Tibial artery (tissue), 4 donors: ENCODE measurements at regions not wholly inside any gene's neighbourhood (a gene's known extent, or its start where the extent isn't known, plus 50 kb on each side); places are given as distances from the start of the nearest gene placed in this dataset.

Experiments
- DNase-seq, 2 donors: peaks; one replicate each; pipeline ENCODE4 v3.0.0-alpha.2; 2019
- H3K27ac ChIP-seq, 2 donors: fragments of 200-600 bp; sonication (generic) in 1 of 2; 1 replicate in 1 of 2; 2 replicates in 1 of 2; pipeline ENCODE4 v1.5.1; 2018 to 2019; ENCODE audit warnings: mild to moderate bottlenecking in 1 of 2
- H3K27me3 ChIP-seq, 2 donors: fragments of 200-600 bp; sonication (generic) in 1 of 2; one replicate each; pipeline versions ENCODE4 v1.5.1 to v1.6.0; 2016 to 2019
- H3K36me3 ChIP-seq, 3 donors: fragments of 200-600 bp; sonication (generic) in 2 of 3; one replicate each; pipeline ENCODE4 v1.5.1; 2016 to 2019; ENCODE audit warnings: mild to moderate bottlenecking in 2 of 3
- H3K4me1 ChIP-seq, 4 donors: fragments of 200-600 bp; sonication (generic) in 2 of 4; 1 replicate in 3 of 4; 2 replicates in 1 of 4; pipeline ENCODE4 v1.5.1; 2016 to 2019
- H3K4me3 ChIP-seq, 2 donors: fragments of 200-600 bp; sonication (generic) in 1 of 2; 1 replicate in 1 of 2; 2 replicates in 1 of 2; pipeline ENCODE4 v1.5.1; 2018 to 2019; ENCODE audit warnings: mild to moderate bottlenecking in 2 of 2
- H3K9me3 ChIP-seq, 3 donors: fragments of 200-600 bp; sonication (generic) in 1 of 3; one replicate each; pipeline ENCODE4 v1.5.1; 2016 to 2019
- intact Hi-C: fragments of 100-400 bp; cut with DNase I; formaldehyde crosslinking; loops from one replicate; pipeline ENCODE4 v1.15.0; 2023; ENCODE audit warnings: low total_unique reads
- TF ChIP-seq, protein P1 (sequence below), 2 experiments: fragments of 200-600 bp in 1 of 2; fragments of 450-650 bp in 1 of 2; IDR thresholded peaks; one replicate each; pipeline ENCODE4 v1.5.1; 2017 to 2019; ENCODE audit warnings: antibody characterized with exemption in 2 of 2, mild to moderate bottlenecking in 1 of 2, moderate library complexity in 1 of 2

DNA sequence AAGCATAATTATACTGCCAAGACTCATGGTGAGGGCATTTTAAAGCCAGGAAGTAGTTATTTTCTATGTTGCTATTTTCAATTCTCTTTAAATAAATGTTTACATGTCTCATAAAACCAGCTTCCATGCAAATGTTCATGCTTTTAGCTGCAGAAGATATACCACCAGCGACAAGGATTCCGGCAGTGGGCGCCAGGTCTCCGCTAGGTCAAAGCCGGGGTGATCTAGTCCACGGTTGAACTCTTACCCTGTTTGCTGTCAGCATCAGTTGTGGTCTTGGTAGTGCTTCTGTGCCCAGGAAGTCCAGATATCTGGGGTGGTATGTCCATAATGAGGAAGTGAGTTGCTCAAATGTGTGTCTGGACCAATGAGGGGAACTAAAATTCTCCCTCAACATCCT, 265.7 kb downstream of the BRD1 start:
- intact Hi-C loops = no loop called here
- TF ChIP-seq, protein P1, sequence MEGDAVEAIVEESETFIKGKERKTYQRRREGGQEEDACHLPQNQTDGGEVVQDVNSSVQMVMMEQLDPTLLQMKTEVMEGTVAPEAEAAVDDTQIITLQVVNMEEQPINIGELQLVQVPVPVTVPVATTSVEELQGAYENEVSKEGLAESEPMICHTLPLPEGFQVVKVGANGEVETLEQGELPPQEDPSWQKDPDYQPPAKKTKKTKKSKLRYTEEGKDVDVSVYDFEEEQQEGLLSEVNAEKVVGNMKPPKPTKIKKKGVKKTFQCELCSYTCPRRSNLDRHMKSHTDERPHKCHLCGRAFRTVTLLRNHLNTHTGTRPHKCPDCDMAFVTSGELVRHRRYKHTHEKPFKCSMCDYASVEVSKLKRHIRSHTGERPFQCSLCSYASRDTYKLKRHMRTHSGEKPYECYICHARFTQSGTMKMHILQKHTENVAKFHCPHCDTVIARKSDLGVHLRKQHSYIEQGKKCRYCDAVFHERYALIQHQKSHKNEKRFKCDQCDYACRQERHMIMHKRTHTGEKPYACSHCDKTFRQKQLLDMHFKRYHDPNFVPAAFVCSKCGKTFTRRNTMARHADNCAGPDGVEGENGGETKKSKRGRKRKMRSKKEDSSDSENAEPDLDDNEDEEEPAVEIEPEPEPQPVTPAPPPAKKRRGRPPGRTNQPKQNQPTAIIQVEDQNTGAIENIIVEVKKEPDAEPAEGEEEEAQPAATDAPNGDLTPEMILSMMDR (IDR thresholded peaks at IDR 0.05) = no peak
- H3K36me3 ChIP-seq = no peaks in the 10 kb centered on the region
- no peaks in the 10 kb centered on the region for H3K9me3 ChIP-seq
- peak in 1 of 2 donors; percentile 2 for DNase-seq
- H3K27me3 ChIP-seq = no peaks in the 10 kb centered on the region
- H3K27ac ChIP-seq = no peak overlapping the region
- H3K4me3 ChIP-seq = no peak overlapping the region
- H3K4me1 ChIP-seq = no peaks in the 10 kb centered on the region

DNA sequence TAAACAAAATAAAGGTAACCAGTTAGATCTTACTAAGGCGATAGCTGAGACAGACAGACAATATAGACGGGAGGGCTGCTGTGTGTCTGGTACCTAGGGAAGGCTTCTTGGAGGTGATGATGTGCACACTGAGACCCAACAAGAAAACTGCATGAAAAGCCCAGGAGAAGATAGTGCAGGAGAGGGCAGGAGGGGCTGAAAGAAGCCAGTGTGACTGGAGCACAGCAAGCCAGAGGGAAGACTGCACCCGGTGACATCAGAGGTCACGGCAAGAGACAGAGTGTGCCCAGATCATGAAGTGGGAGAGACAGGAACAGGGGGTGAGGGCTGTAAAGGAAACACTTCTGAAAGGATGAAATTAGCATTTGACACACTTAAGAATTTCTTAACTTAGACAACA, 266.3 kb downstream of the BRD1 start:
- DNase-seq = no peak
- TF ChIP-seq, protein P1 (IDR thresholded peaks at IDR 0.05) = no peak
- Histone ChIP-seq H3K27me3 (no peaks in the 10 kb centered on the region), H3K27ac (no peak overlapping the region), H3K9me3 (no peaks in the 10 kb centered on the region), H3K4me3 (no peak overlapping the region), H3K4me1 (no peaks in the 10 kb centered on the region), H3K36me3 (no peaks in the 10 kb centered on the region)
- intact Hi-C loops = no loop called here

DNA sequence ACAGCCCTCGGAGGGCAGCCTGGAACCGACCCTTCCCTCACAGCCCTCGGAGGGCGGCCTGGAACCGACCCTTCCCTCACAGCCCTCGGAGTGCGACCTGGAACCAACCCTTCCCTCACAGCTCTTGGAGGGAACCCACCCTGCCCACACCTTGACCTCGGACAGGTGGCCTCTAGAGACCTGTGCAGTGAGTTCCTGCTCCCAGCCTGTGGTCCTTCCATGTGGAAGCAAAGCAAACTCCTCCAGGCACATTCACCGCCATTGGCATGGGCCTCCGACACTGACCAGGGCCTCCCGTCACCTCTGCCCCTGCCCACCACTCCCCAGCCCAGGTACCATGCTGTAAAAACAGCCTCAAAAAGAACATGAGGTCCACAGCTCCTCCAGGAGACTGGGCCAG, 272.1 kb downstream of the BRD1 start:
- intact Hi-C loops = no loop called here
- H3K27me3 ChIP-seq = peaks cover 0 to 3% of the 10 kb centered on the region in 2 donors

DNA sequence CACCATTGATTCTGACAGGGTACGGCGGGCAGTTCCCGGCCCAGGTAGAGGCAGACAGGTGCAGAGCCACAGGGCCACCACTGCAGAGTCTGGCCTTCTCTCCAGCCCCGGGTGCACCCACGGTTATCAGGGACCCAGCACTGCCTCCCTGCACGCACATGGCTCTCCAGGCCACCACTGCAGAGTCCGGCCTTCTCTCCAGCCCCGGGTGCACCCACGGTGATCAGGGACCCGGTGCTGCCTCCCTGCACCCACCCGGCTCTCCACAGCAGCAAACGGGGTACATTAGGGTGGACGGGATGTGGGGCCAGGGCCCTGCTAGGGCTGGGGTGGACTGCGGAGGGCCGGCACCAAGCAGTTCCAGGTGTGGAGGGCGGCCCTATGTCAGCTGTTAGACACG, 272.9 kb downstream of the BRD1 start:
- intact Hi-C loops = no loop called here
- no peaks in the 10 kb centered on the region for H3K36me3 ChIP-seq

More for the DNA sequence above, 272.1 kb downstream of the BRD1 start:
- TF ChIP-seq, protein P1 (IDR thresholded peaks at IDR 0.05) = no peak
- Histone ChIP-seq H3K4me3 (no peak overlapping the region), H3K27ac (no peak overlapping the region), H3K9me3 (peaks cover 0 to 14% (median 8%) of the 10 kb centered on the region in 3 donors), H3K36me3 (no peaks in the 10 kb centered on the region), H3K4me1 (no peaks in the 10 kb centered on the region)
- peak; percentile 10 to 43 for DNase-seq

DNA sequence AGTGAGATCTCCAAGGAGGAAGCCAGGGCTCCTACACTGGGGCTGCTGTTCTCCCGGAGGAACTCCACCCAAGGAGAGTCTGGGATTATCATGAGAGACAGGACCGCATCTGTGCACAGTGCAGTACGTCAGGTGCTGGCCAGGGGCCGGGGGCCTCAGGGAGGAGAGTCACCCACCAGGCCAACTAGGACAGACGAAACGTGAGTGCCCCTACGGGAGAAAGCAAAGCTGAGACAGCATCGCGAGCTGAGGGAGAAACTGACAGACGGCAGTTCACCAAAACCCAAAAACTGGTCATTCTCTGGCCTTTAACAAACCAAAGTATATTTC, 273.4 kb downstream of the BRD1 start:
- TF ChIP-seq, protein P1 (IDR thresholded peaks at IDR 0.05) = no peak
- H3K27ac ChIP-seq = no peak overlapping the region
- H3K4me3 ChIP-seq = no peak overlapping the region
- H3K36me3 ChIP-seq = no peaks in the 10 kb centered on the region
- peaks cover 0 to 3% of the 10 kb centered on the region in 2 donors for H3K27me3 ChIP-seq
- H3K9me3 ChIP-seq = peaks cover 0 to 21% (median 11%) of the 10 kb centered on the region in 3 donors
- DNase-seq = peak in 1 of 2 donors; percentile 12
- intact Hi-C loops = no loop called here
- H3K4me1 ChIP-seq = no peaks in the 10 kb centered on the region

More for the DNA sequence above, 272.9 kb downstream of the BRD1 start:
- Histone ChIP-seq H3K27me3 (peaks cover 0 to 3% of the 10 kb centered on the region in 2 donors), H3K4me1 (no peaks in the 10 kb centered on the region), H3K4me3 (no peak overlapping the region), H3K9me3 (peaks cover 0 to 21% (median 11%) of the 10 kb centered on the region in 3 donors), H3K27ac (no peak overlapping the region)
- peak; percentile 9 to 37 for DNase-seq
- TF ChIP-seq, protein P1 (IDR thresholded peaks at IDR 0.05) = no peak
